ENCODE measurements at regions not wholly inside any gene's neighbourhood (a gene's known extent, or its start where the extent isn't known, plus 50 kb on each side); places are given as distances from the start of the nearest gene placed in this dataset.

GRCh38 chr11:28708075-28708474 lies 599.9 kb downstream of the METTL15 start:
- Histone ChIP-seq H3K27me3 (ENCODE audit: control insufficient read depth, insufficient read depth, low read length) (no peaks in the 10 kb centered on the region), H3K9me3 (replicated peaks; ENCODE audit: control insufficient read depth, low read depth, low read length) (no peaks in the 10 kb centered on the region), H3K4me3 (ENCODE audit: low read length) (no peak overlapping the region), H3K36me3 (ENCODE audit: control insufficient read depth, insufficient read depth, low read length) (no peaks in the 10 kb centered on the region), H3K27ac (ENCODE audit: low read length) (no peak overlapping the region), H3K4me1 (ENCODE audit: control insufficient read depth, insufficient read depth, low read length) (no peaks in the 10 kb centered on the region)
- 100% methylated on average over 1 of the region's 2 CpGs for WGBS (ENCODE audit: insufficient coverage)
- DNase-seq = no peak

- H3K36me3 ChIP-seq (ENCODE audit: control insufficient read depth, insufficient read depth, low read length) = no peaks in the 10 kb centered on the region
- no peaks in the 10 kb centered on the region for H3K9me3 ChIP-seq (replicated peaks; ENCODE audit: control insufficient read depth, low read depth, low read length)
- no peaks in the 10 kb centered on the region for H3K4me1 ChIP-seq (ENCODE audit: control insufficient read depth, insufficient read depth, low read length)
- DNase-seq = peak; percentile 27
- no peak overlapping the region for H3K4me3 ChIP-seq (ENCODE audit: low read length)
- H3K27ac ChIP-seq (ENCODE audit: low read length) = no peak overlapping the region
- no peaks in the 10 kb centered on the region for H3K27me3 ChIP-seq (ENCODE audit: control insufficient read depth, insufficient read depth, low read length)
These were observed 596.6 kb downstream of the METTL15 start for GRCh38 chr11:28704801-28705200.

- no peaks in the 10 kb centered on the region for H3K27me3 ChIP-seq (ENCODE audit: control insufficient read depth, insufficient read depth, low read length)
- no peak overlapping the region for H3K4me3 ChIP-seq (ENCODE audit: low read length)
- no peaks in the 10 kb centered on the region for H3K9me3 ChIP-seq (replicated peaks; ENCODE audit: control insufficient read depth, low read depth, low read length)
- no peaks in the 10 kb centered on the region for H3K4me1 ChIP-seq (ENCODE audit: control insufficient read depth, insufficient read depth, low read length)
- no CpG with 5 or more reads among the region's 4 CpGs for WGBS (ENCODE audit: insufficient coverage)
- DNase-seq = no peak
- no peaks in the 10 kb centered on the region for H3K36me3 ChIP-seq (ENCODE audit: control insufficient read depth, insufficient read depth, low read length)
- no peak overlapping the region for H3K27ac ChIP-seq (ENCODE audit: low read length)
These were observed 595.2 kb downstream of the METTL15 start for GRCh38 chr11:28703371-28703770.

GRCh38 chr11:28702871-28703270 lies 594.7 kb downstream of the METTL15 start:
- H3K27me3 ChIP-seq (ENCODE audit: control insufficient read depth, insufficient read depth, low read length) = no peaks in the 10 kb centered on the region
- H3K4me3 ChIP-seq (ENCODE audit: low read length) = no peak overlapping the region
- no peaks in the 10 kb centered on the region for H3K4me1 ChIP-seq (ENCODE audit: control insufficient read depth, insufficient read depth, low read length)
- H3K36me3 ChIP-seq (ENCODE audit: control insufficient read depth, insufficient read depth, low read length) = no peaks in the 10 kb centered on the region
- H3K9me3 ChIP-seq (replicated peaks; ENCODE audit: control insufficient read depth, low read depth, low read length) = no peaks in the 10 kb centered on the region
- no peak for DNase-seq
- no peak overlapping the region for H3K27ac ChIP-seq (ENCODE audit: low read length)
- 88% methylated on average over 1 of the region's 1 CpG for WGBS (ENCODE audit: insufficient coverage)

GRCh38 chr11:28702450-28702790 lies 594.2 kb downstream of the METTL15 start:
- no CpG with 5 or more reads among the region's 1 CpG for WGBS (ENCODE audit: insufficient coverage)
- no peak for DNase-seq
- Histone ChIP-seq H3K36me3 (ENCODE audit: control insufficient read depth, insufficient read depth, low read length) (no peaks in the 10 kb centered on the region), H3K27ac (ENCODE audit: low read length) (no peak overlapping the region), H3K4me1 (ENCODE audit: control insufficient read depth, insufficient read depth, low read length) (no peaks in the 10 kb centered on the region), H3K4me3 (ENCODE audit: low read length) (no peak overlapping the region), H3K9me3 (replicated peaks; ENCODE audit: control insufficient read depth, low read depth, low read length) (no peaks in the 10 kb centered on the region), H3K27me3 (ENCODE audit: control insufficient read depth, insufficient read depth, low read length) (no peaks in the 10 kb centered on the region)

GRCh38 chr11:28701760-28702449 lies 593.7 kb downstream of the METTL15 start:
- Histone ChIP-seq H3K27ac (ENCODE audit: low read length) (no peak overlapping the region), H3K4me1 (ENCODE audit: control insufficient read depth, insufficient read depth, low read length) (no peaks in the 10 kb centered on the region), H3K36me3 (ENCODE audit: control insufficient read depth, insufficient read depth, low read length) (no peaks in the 10 kb centered on the region), H3K4me3 (ENCODE audit: low read length) (no peak overlapping the region), H3K9me3 (replicated peaks; ENCODE audit: control insufficient read depth, low read depth, low read length) (no peaks in the 10 kb centered on the region), H3K27me3 (ENCODE audit: control insufficient read depth, insufficient read depth, low read length) (no peaks in the 10 kb centered on the region)
- DNase-seq = no peak
- no CpG with 5 or more reads among the region's 5 CpGs for WGBS (ENCODE audit: insufficient coverage)

GRCh38 chr11:28699701-28700100 lies 591.5 kb downstream of the METTL15 start:
- H3K36me3 ChIP-seq (ENCODE audit: control insufficient read depth, insufficient read depth, low read length) = no peaks in the 10 kb centered on the region
- DNase-seq = no peak

GRCh38 chr11:28697920-28698827 lies 590.0 kb downstream of the METTL15 start:
- peak; percentile 53 for DNase-seq
- no peak overlapping the region for H3K27ac ChIP-seq (ENCODE audit: low read length)
- no peaks in the 10 kb centered on the region for H3K9me3 ChIP-seq (replicated peaks; ENCODE audit: control insufficient read depth, low read depth, low read length)
- no peaks in the 10 kb centered on the region for H3K36me3 ChIP-seq (ENCODE audit: control insufficient read depth, insufficient read depth, low read length)
- H3K4me3 ChIP-seq (ENCODE audit: low read length) = no peak overlapping the region
- no peaks in the 10 kb centered on the region for H3K27me3 ChIP-seq (ENCODE audit: control insufficient read depth, insufficient read depth, low read length)
- no CpG with 5 or more reads among the region's 5 CpGs for WGBS (ENCODE audit: insufficient coverage)
- no peaks in the 10 kb centered on the region for H3K4me1 ChIP-seq (ENCODE audit: control insufficient read depth, insufficient read depth, low read length)

More at GRCh38 chr11:28699701-28700100, 591.5 kb downstream of the METTL15 start:
- no peaks in the 10 kb centered on the region for H3K4me1 ChIP-seq (ENCODE audit: control insufficient read depth, insufficient read depth, low read length)
- H3K9me3 ChIP-seq (replicated peaks; ENCODE audit: control insufficient read depth, low read depth, low read length) = no peaks in the 10 kb centered on the region
- no peak overlapping the region for H3K27ac ChIP-seq (ENCODE audit: low read length)
- H3K27me3 ChIP-seq (ENCODE audit: control insufficient read depth, insufficient read depth, low read length) = no peaks in the 10 kb centered on the region
- H3K4me3 ChIP-seq (ENCODE audit: low read length) = no peak overlapping the region

GRCh38 chr11:28696591-28696990 lies 588.4 kb downstream of the METTL15 start:
- Histone ChIP-seq H3K4me1 (ENCODE audit: control insufficient read depth, insufficient read depth, low read length) (no peaks in the 10 kb centered on the region), H3K36me3 (ENCODE audit: control insufficient read depth, insufficient read depth, low read length) (no peaks in the 10 kb centered on the region), H3K4me3 (ENCODE audit: low read length) (no peak overlapping the region), H3K27me3 (ENCODE audit: control insufficient read depth, insufficient read depth, low read length) (no peaks in the 10 kb centered on the region), H3K27ac (ENCODE audit: low read length) (no peak overlapping the region), H3K9me3 (replicated peaks; ENCODE audit: control insufficient read depth, low read depth, low read length) (no peaks in the 10 kb centered on the region)
- DNase-seq = no peak
- no CpG with 5 or more reads among the region's 1 CpG for WGBS (ENCODE audit: insufficient coverage)

GRCh38 chr11:28690746-28691145 lies 582.6 kb downstream of the METTL15 start:
- H3K9me3 ChIP-seq (replicated peaks; ENCODE audit: control insufficient read depth, low read depth, low read length) = no peaks in the 10 kb centered on the region
- WGBS (ENCODE audit: insufficient coverage) = 50% methylated on average over 1 of the region's 2 CpGs

More at GRCh38 chr11:28690746-28691145, 582.6 kb downstream of the METTL15 start:
- H3K27ac ChIP-seq (ENCODE audit: low read length) = no peak overlapping the region
- H3K4me1 ChIP-seq (ENCODE audit: control insufficient read depth, insufficient read depth, low read length) = no peaks in the 10 kb centered on the region
- no peaks in the 10 kb centered on the region for H3K27me3 ChIP-seq (ENCODE audit: control insufficient read depth, insufficient read depth, low read length)
- H3K4me3 ChIP-seq (ENCODE audit: low read length) = no peak overlapping the region
- DNase-seq = no peak
- no peaks in the 10 kb centered on the region for H3K36me3 ChIP-seq (ENCODE audit: control insufficient read depth, insufficient read depth, low read length)
